ENCODE measurements at regions not wholly inside any gene's neighbourhood (a gene's known extent, or its start where the extent isn't known, plus 50 kb on each side); places are given as distances from the start of the nearest gene placed in this dataset.
"Not testable (repeated sequence)": the region's sequence is repeated elsewhere in the genome, so short reads cannot be mapped to it uniquely, and the experiment has no call there.

- DNase-seq, result no peak
These were observed 50.6 kb upstream of the RNF182 start for GRCh38 chr6:13874191-13874549.

- peak; percentile 82 for DNase-seq
These were observed 51.2 kb upstream of the RNF182 start for GRCh38 chr6:13873288-13874190.

- DNase-seq, result no peak
These were observed 52.1 kb upstream of the RNF182 start for GRCh38 chr6:13872681-13873080.

- not testable (repeated sequence) for DNase-seq
These were observed 52.7 kb upstream of the RNF182 start for GRCh38 chr6:13872006-13872405.

GRCh38 chr6:13870214-13870830, 54.4 kb upstream of the RNF182 start:
- DNase-seq, result no peak

- DNase-seq, result no peak
These were observed 53.9 kb upstream of the MCUR1 start for GRCh38 chr6:13868236-13868635.

- no peak for DNase-seq
These were observed 51.9 kb upstream of the MCUR1 start for GRCh38 chr6:13866301-13866700.

- DNase-seq, result no peak
These were observed 50.8 kb upstream of the MCUR1 start for GRCh38 chr6:13865141-13865540.

GRCh38 chr6:13864669-13865068, 50.3 kb upstream of the MCUR1 start:
- DNase-seq, result not testable (repeated sequence)

Measured in activated CD4-positive, alpha-beta T cell treated with anti-CD3 and anti-CD28 coated beads for 48 hours (primary cell).